ENCODE measurements at regions not wholly inside any gene's neighbourhood (a gene's known extent, or its start where the extent isn't known, plus 50 kb on each side); places are given as distances from the start of the nearest gene placed in this dataset.
"Not testable (repeated sequence)": the region's sequence is repeated elsewhere in the genome, so short reads cannot be mapped to it uniquely, and the experiment has no call there.

DNA sequence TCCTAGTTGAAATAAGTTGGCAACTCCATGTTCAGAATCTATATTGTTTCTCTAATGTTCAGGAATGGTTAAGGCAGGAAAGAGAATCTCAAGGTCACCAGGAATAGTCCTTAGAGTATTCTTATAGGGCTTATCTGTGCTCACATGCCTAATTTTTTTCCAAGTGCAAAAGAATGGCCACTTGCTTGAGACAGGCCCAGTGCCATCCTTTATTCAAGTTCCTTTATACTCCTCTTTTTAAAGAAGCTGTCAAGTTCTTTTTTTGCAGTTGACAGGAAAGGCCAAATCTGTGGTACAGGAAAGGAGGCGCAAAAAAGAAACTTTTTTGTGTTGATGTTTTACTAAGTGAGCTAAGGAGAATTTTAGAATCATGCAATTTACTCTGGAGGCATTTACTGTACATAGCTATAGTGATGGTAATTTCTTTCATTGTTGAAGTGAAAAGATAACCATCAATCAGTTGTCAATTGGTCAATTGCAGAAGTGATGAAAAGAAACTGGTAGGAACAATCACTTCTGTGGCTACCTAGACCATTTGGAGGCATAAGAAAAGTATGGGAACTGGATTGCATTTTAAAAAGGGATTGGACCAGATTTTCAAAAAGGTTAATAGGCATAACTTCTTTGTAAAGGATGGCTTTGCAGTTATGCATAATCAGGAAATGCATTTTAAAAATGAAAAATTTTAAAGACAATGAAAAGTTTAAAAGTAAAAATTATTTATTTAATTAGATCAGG lies 102.5 kb upstream of the SOX2 start:
- DNase-seq, result no peak

DNA sequence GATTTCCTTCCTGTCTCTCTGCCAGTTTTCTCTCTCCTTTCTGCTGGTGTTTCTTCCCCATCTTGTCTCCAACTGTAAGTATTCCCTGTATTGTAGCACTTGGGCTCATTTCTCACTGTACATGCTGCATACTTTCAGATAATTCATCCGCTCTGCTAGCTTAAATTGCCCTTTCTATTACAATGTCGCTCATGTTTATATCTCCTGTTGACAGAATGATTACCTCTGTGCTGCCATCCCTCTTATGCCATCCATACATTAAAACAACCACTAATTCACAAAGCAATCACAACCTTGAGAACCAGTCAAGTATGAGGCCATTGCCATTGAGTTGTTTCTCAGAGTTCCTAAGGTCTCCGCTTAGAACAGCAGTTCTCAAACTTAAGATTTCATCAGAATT lies 107.5 kb upstream of the SOX2 start:
- no peak for DNase-seq

DNA sequence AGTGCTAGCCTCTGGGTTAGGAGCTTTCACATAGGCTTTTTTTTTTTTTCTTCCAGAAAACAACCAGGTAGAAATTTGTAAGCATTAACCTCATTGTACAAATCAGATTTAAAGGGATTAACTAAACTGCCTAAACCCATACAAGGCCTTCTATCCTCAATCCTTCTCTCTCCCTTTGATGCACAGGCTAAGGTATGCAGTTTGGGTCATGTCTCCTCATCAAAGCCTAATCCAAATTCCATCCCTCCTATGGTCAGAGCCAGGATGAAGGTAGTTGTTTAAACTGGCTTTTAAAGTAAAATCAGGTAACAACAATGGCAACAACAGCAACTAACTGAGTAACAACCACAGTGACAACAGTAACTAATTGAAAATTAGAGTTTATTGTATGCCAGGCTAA lies 115.6 kb upstream of the SOX2 start:
- DNase-seq, result no peak

DNA sequence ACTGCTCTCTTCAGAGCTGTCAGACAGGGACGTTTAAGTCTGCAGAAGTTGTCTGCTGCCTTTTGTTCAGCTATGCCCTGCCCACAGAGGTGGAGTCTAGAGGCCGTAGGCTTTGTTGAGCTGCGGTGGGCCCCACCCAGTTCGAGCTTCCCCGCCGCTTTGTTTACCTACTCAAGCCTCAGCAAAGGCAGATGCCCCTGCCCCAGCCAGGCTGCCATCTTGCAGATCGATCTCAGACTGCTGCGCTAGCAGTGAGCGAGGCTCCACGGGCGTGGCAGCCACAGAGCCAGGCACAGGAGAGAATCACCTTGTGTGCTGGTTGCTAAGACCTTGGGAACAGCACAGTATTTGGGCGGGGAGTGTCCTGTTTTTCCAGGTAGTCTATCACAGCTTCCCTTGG lies 120.8 kb upstream of the SOX2 start:
- DNase-seq, result not testable (repeated sequence)

DNA sequence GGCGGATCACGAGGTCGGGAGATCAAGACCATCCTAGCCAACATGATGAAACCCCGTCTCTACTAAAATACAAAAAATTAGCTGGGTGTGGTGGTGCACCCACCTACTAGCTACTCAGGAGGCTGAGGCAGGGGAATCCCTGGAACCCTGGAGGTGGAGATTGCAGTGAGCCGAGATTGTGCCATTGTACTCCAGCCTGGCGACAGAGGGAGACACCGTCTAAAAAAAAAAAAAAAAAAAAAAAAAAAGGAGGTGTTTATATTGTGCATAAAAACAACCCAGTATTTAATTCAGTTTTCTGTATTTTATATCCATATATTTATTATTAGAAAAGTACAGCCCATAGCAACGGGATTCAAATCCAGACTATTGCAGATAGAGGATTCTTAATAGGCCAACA lies 129.1 kb upstream of the SOX2 start:
- DNase-seq, result no peak

DNA sequence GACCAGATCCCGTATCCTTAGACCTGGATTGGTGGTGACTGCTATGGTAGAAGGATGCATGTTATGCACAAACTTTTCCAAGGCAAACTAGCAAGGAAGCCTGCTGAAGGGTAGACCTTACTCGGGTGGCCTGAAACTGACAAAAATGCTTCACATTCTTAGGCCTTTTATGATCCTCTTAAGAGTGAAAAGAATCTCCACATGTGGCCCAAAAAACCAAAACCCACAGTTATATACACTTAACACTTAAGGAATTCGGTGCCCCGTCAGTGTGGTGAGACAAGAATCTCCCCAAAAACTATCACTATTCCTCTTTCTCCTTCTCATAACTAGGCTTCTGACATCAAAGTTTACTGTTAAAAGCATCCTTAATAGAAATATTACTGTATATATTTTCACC lies 130.1 kb upstream of the SOX2 start:
- DNase-seq, result no peak

DNA sequence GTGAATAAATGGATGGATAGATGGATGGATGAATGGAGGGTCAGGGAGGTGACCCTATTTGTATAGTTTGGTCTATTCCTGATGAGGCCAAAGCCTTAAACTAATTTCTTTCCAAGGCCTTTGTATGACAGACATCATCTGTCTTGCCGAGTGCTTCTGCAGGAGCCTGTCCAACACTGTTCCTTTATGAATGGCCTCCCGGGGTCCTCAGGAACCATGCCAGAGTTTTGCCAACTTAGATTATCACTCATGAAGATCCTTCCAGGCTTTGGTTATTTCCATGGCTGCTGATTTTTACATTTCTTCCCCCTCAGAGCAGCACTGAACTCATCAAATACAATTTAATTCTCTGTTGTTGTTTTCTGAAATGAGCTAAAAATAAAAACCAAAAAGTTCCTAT lies 133.0 kb upstream of the SOX2 start:
- no peak for DNase-seq

DNA sequence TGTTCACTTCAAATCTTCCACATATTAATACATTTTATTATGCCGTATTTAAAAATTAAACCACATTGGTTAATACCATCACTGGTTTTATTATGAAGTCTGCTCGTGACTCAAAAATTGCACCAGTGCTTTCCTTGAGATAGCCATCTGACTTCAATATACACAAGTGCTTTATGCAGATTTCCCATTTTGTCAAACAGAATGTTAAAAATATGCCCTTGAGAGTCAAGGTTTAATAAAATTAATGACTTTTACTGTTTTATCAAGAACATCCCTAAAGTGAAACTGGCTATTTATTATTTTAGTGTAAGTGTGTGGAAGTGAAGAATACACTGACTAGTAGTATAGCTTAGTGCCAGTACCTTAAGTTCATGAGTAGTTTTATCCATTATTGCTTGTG lies 139.3 kb upstream of the SOX2 start:
- no peak for DNase-seq

DNA sequence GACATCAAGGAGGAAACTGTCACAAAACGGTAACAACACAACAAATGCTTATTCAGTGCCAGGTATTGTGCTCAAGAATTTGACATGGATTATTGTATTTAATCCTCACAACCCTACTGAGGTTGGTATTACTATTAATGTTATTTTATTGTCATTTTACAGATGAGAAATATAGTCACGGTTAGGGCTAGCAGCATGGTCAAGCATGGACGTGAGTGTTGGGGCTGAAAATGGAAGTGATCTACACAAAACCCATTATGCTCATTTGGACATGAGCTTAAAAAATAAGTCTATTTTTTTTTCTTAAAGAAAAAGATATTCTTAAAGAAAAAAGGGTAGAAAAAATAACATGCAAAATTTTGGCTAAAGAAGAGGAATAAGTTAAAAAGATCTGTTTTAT lies 141.3 kb upstream of the SOX2 start:
- no peak for DNase-seq

DNA sequence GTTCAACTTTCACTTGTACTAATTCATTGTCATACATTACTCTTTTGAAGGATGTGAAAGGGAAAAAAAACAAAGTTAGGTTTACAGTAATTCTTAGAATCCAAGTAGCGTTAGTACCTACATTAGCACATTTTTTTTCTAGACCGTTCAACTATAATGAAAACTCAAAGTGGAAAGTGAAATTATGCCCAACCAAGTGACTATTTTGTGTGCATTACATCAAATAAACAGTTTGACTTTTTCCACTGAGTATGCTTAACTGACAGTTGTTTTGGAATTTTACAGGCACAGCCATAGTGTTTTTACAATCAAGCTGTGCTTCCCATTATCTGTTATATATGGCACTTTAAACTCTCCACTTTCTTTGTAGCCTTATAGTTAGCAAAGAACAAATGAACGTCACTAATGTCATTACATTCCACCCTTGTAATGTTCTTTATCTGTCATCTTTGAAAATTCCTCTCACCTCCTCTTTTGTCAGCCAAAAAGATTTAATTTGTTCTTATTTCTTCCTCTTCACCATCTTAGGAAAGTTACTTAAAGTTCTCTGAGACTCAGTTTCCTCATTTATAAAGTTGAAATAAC lies 142.3 kb upstream of the SOX2 start:
- DNase-seq, result no peak

DNA sequence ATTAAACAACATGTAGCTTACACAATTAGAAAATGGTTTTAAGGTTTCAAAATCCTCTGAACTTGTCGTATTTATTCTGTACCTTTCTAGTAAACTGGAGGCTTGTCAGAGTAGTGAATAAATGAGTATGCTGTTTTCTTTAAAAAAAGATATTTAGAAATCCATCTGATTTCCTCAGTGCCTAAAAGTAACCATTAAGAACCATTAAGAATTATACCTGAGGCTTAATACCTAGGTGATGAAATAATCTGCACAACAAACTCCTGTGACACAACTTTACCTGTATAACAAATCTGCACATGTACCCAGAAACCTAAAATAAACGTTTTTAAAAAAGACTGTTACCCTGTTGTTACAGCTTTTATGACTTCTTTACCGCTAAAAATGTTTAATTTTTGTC lies 143.0 kb upstream of the SOX2 start:
- DNase-seq, result no peak

DNA sequence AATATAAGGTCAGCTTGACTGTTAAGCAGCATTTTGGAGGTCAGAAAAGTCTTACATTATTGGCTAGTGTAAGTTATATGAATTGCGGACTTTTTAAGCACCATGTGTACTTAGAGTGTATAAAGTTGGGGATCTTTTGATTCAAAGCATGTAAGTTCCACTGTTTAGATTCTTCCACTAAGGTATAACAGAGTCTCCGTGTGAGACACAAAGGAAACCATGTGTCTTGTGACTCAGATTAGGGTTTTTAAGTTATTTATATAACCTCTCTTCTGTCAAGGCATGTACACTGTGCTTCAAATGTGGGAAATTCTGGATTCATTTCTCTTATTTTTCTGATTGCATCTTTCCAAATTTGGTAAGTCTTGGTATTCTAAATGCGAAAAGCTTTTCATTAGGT lies 143.5 kb upstream of the SOX2 start:
- no peak for DNase-seq

DNA sequence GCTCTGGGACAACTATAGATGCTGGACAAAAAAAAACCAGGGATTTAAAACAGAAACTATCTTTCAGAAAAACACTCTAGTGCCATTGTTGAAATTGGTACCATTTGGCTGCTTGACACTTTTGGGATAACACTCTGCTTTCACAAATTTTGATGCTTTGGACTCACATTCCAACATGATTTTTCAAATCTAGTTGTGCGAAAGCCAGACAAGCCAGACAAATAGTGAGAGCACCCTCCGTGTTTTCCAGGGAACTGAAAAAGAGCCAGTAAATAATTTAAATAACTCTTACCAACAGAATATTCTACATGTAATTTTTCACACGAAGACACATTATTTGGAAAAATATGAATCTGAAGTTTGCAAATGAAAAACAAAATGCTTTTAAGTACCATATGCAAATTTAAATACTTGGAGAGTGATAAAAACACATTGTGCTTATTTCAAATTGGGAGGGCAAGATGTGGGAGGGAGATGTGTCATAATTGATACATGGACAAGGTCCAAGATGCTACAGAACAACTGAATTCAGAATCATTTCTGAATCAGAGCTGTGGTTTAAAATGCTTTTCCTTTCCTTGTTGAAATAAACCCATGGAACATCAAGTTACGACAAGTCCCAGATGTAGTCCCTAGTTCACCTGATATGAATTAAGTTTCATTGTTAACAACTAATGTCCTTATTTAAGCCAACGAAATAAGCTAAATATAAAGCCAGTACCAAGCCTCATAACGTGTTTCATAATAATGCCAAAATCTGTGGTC lies 144.2 kb upstream of the SOX2 start:
- DNase-seq, result no peak

DNA sequence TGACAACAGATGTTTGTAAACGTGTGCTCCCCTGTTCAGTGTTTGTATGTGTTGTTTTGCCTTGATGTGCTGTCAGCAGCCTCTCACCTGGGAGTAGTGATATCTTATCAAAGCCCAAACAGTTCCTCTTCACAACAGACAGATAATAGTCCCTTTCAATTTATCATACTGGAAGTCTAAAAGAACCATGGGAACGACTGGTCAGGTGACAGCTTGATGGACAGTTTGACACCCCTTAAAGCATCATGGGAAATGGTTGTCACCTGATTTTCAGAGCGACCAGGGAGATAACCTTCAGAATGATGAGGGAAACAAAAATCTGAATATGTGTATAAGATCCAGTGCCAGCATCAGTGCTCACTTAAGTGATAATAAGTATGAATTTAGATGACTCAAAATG lies 146.3 kb upstream of the SOX2 start:
- DNase-seq, result no peak

DNA sequence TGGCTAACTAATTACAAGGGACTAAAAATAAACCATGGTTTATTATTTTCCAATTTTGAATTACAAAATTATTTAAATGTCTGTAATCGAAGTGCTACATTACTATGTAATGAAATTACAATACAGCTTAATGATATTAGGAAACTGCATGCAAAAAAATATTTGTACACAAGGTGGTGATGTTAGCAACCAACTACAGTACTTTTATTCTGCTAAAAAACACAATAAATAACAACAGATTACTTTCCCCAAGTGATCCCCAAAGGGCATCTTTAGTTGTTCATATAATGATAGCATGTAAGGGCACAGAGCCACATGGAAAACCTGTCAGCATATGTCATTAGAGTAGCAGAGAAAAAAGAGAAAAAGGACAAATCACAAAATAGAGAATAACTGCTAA lies 147.5 kb upstream of the SOX2 start:
- no peak for DNase-seq

DNA sequence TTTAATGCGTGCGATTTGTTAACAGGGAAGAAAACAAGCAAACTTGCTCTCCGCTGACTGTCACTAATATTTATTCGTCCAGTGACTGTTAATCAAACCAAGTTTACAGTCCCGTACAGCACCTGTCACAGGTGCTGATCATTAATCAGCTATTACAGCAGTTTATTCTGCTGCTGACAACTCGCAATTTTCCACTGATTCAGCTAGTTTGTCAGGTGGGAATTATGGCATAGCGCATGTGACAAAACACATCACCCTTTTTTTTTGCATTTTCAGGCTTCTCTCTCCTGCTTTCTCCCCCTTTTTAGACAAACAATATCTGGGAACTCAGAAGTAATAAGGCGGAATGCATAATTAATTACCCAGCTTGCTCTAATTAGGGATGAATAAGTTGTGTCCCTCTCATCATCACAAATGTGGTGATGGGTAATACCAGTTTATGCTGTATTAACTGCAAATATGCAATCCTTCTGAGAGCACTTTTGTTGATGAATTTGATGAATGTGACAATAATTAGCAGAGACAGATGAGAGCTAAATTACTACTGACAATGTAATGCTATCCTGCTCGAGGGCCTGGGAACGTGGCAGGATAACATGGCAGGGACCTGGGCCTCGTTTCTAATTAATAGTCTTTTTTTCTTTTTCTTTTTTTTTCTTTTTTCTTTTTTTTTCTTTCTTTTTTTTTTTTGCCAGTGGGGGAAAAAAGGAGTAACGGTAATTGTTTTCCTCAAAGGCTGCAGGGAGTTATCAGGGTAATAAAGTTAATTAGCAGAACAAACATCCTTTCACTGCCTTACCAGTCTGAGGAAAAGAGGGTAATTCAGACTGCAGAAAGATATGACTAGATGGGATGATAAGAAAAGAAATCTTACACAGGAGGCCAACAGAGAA lies 150.3 kb upstream of the SOX2 start:
- no peak for DNase-seq

DNA sequence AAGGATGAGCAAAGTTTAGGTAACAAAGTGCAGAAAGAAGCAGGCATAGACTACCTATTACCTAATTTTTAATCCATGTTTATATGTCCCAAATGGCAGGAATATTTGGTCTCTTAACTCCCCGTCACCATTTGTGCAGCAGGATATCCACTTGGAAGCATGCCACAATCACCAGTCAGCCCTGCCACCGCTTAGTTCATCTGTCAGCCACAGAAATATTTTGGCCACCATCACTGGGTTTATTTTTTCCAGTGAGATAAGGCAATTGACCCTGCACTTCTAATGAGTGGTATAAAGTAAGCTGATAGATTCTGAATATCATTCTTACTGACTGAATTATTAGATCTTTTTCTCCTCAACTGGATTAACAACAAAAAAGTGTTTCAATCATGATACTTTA lies 152.9 kb upstream of the SOX2 start:
- DNase-seq, result no peak

DNA sequence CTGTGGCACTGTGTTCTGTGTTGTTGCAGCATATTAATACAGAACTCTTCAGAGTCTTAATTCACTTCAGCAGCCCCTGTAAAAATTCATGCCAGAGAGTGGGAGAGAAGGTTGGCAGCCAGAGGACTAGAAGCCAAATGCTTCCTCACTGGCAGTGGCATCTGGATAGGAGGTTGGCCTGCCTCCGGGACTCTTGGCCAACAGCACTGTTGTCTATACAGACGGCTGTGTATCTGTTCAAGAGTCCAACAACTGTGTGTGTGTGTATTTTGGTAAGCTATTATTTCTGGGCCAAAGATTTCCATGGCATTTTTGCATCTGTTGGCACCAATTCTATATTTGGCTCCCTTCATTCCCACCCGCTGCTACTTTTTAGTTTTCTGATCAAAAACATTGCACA lies 156.0 kb upstream of the SOX2 start:
- DNase-seq, result no peak

DNA sequence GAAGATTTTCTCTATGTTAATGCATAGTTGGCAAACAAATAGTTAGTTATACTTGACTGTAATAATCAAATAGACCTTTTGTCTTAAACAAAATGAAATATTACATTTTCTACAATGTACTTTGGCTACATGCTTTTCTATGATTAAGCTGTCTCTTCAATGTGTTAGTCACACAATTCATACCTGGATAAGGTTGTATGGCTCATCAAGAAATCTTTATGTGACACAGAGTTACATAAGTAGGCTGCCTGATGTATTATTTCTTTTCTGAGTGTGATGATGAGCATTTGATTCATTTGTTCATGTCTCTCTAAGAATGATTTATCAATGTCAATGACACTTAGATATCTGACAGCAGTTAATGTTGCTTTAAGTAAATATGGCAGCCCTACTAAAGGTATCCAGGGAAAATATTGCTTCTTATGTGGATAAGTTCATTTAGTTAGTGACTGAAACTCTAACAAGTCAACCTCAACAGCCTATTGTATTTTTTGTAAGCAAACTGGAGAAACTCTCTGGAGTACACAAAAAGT lies 157.4 kb upstream of the SOX2 start:
- no peak for DNase-seq

DNA sequence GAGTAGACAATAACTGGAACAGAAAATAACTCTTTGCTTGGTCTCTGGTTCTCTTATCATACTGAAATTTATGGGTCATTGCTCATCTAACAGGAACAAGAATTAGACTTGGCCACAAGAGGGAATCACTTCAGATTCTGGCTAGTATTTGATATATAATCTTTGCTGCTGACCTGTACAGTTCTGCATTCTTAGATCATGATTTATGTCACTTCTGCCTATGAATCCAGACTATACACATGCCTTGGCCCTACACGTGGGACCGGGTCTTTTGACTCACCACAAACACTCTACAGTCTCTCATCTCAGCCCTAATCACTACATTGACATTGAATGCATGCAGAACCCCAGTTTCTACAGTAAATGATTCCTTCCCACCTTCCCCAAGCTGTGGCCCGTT lies 162.5 kb upstream of the SOX2 start:
- DNase-seq, result no peak

DNA sequence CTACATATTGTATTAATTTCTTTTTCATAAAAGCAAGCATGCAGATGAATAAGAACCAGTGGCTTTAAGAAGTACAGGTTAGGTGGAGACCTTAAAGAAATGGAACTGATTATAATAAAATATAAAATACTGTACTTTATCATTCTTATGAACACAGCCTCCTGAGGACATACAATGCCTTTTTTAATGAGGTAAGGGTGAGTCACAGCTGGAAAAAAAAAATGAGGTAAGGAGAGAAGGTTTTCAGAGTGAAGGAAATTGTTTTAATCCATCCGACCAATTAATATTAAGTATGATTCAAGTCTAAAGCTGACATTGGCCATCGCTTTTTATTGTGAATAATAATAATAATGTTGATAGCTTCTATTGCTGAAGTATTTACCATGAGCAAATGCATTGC lies 170.3 kb upstream of the SOX2 start:
- no peak for DNase-seq

DNA sequence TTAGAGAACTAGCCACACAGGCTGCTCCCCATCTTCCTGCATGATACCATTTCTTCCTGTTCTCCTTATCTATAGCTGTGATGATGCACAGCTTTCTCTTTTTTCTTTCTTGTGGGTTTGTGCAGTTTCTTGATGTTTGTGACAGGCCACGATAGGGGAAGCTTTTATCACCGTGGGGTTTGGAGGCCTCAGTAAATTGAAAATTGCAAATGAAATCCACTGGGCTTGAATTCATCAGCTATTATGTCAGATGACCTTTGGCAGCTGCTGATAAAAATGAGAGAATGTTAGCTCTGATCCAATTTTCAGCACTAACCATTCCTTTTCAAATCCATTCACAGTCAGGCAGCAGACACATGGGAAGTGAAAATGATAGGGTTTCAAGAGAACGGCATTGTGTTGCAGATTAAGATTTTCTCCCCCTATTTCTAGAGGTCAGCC lies 176.9 kb upstream of the SOX2 start:
- no peak for DNase-seq

DNA sequence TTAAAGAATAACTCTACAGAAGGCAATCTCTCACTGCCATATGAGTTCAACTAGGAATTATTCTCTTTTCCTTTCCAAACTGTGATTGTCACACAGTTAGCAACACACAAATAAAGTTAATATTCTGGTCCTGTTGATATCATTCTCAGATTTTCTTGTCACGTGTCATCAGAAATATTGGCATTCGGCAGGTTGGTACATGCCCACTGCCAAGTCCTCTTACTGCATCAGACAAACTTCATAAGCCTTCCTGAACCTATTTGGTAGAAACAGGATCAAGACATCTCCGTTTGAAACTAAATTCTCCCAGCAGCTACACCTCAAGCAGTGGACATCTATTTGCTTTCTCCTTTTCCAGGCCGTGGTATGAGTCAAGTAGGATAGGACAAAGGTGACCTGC lies 177.9 kb upstream of the SOX2 start:
- DNase-seq, result no peak

All from inflammatory macrophage treated with lipopolysaccharide for 1 hour (primary cell).